A549 (cell line): ENCODE measurements at regions not wholly inside any gene's neighbourhood (a gene's known extent, or its start where the extent isn't known, plus 50 kb on each side); places are given as distances from the start of the nearest gene placed in this dataset.

Experiments used
- ATAC-seq, 2 experiments: fragments of 200-7000 bp in 1 of 2; fragments of >200 bp in 1 of 2; cut with Nextera tagmentation in 1 of 2; cut with Tn5 transposase in 1 of 2; 3 replicates each; pipeline versions ENCODE4 v1.8.0 to v1.9.1; 2018 to 2020; ENCODE audit warnings: mild to moderate bottlenecking in 1 of 2, moderate library complexity in 1 of 2
- CTCF ChIA-PET: fragments of 300-600 bp; sonication (Branson Sonifier 250); formaldehyde crosslinking; extraction: SDS; loops from one replicate; lab custom pipeline; 2021; ENCODE audit warnings: antibody characterized with exemption, inconsistent platforms; lab: Yijun Ruan, JAX
- POLR2A ChIA-PET: fragments of 350-600 bp; formaldehyde crosslinking; extraction: SDS; loops from one replicate; lab custom pipeline; 2021; ENCODE audit warnings: antibody characterized with exemption, inconsistent platforms; lab: Yijun Ruan, JAX
- DNase-seq, 2 experiments: peaks; one replicate each; pipeline versions ENCODE4 v3.0.0 to v3.0.0-alpha.2; 2011 to 2016; ENCODE audit warnings: low read depth in 1 of 2, low spot score in 1 of 2
- FAIRE-seq: peaks from 2 replicates; lab custom pipeline; 2011; peaks lifted over from hg19 to GRCh38; lab: Jason Lieb, UNC
- H3K27ac ChIP-seq, 2 experiments: fragments of >200 bp; sonication (Bioruptor Twin); formaldehyde crosslinking; 3 replicates each; pipeline ENCODE4 v1.5.1; 2016 to 2017
- H3K4me1 ChIP-seq: fragments of >200 bp; sonication (Bioruptor Twin); formaldehyde crosslinking; 3 replicates; pipeline ENCODE4 v1.6.1; 2016
- H3K4me2 ChIP-seq: fragments of >200 bp; sonication (Bioruptor Twin); formaldehyde crosslinking; 3 replicates; pipeline ENCODE4 v1.6.1; 2016
- H3K4me3 ChIP-seq: fragments of >200 bp; sonication (Bioruptor Twin); formaldehyde crosslinking; 3 replicates; pipeline ENCODE4 v1.5.1; 2016
- H3K9me3 ChIP-seq: fragments of >200 bp; sonication (Bioruptor Twin); formaldehyde crosslinking; 3 replicates; pipeline ENCODE4 v1.6.1; 2016
- CBX2 ChIP-seq: fragments of 200-600 bp; sonication (generic); IDR thresholded peaks from 2 replicates; pipeline ENCODE4 v1.6.1; 2016; ENCODE audit warnings: low read depth, mild to moderate bottlenecking, borderline replicate concordance
- CBX8 ChIP-seq: fragments of 200-600 bp; sonication (generic); IDR thresholded peaks from 2 replicates; pipeline ENCODE4 v1.6.1; 2016
- ESRRA ChIP-seq: fragments of 150-350 bp; IDR thresholded peaks from 2 replicates; pipeline ENCODE4 v1.6.1; 2014; ENCODE audit warnings: mild to moderate bottlenecking, low read length, borderline replicate concordance
- FOSB ChIP-seq: fragments of 250-450 bp; sonication (Bioruptor Pico); IDR thresholded peaks from 2 replicates; pipeline ENCODE4 v1.5.0; 2020; ENCODE audit warnings: mild to moderate bottlenecking, moderate library complexity
- FOSL2 ChIP-seq, 2 experiments: fragments of 450-650 bp in 1 of 2; fragments of >200 bp in 1 of 2; sonication (Bioruptor Twin) in 1 of 2; formaldehyde crosslinking; IDR thresholded peaks; 2 replicates each; pipeline versions ENCODE4 v1.5.0 to v1.6.1; 2016 to 2020; ENCODE audit warnings: mild to moderate bottlenecking in 1 of 2, moderate library complexity in 1 of 2
- HOXB5 ChIP-seq: fragments of 250-450 bp; sonication (Bioruptor Pico); IDR thresholded peaks from 2 replicates; pipeline ENCODE4 v1.5.0; 2020; ENCODE audit warnings: mild to moderate bottlenecking, moderate library complexity
- MAZ ChIP-seq: fragments of 150-350 bp; IDR thresholded peaks from 2 replicates; pipeline ENCODE4 v1.6.1; 2014; ENCODE audit warnings: antibody characterized with exemption, low read depth, low read length, borderline replicate concordance
- MYC ChIP-seq: IDR thresholded peaks from 2 replicates; pipeline ENCODE4 v1.6.1; 2012; ENCODE audit warnings: mild to moderate bottlenecking, inconsistent platforms, low read length, improper control_type of control experiment, borderline replicate concordance
- NR3C1 ChIP-seq: fragments of >200 bp; sonication (Bioruptor Twin); formaldehyde crosslinking; IDR thresholded peaks from 3 replicates; pipeline ENCODE4 v1.6.1; 2017
- PHF8 ChIP-seq: fragments of 200-600 bp; sonication (generic); IDR thresholded peaks from 2 replicates; pipeline ENCODE4 v1.6.1; 2016; ENCODE audit warnings: low read depth, mild to moderate bottlenecking, antibody characterized with exemption, moderate library complexity, borderline replicate concordance
- RFX5 ChIP-seq: fragments of 450-650 bp; IDR thresholded peaks from 2 replicates; pipeline ENCODE4 v1.7.1; 2014; ENCODE audit warnings: antibody characterized with exemption, mild to moderate bottlenecking, moderate library complexity
- RNF2 ChIP-seq: fragments of 200-600 bp; sonication (generic); IDR thresholded peaks from 2 replicates; pipeline ENCODE4 v1.6.1; 2016; ENCODE audit warnings: low read depth, mild to moderate bottlenecking, antibody characterized with exemption, moderate library complexity, borderline replicate concordance
- SMC3 ChIP-seq: fragments of >200 bp; sonication (Bioruptor Twin); formaldehyde crosslinking; IDR thresholded peaks from 3 replicates; pipeline ENCODE4 v1.6.1; 2018; ENCODE audit warnings: inconsistent platforms
- SREBF2 ChIP-seq: fragments of 450-650 bp; IDR thresholded peaks from 2 replicates; pipeline ENCODE4 v1.6.1; 2014; ENCODE audit warnings: mild to moderate bottlenecking, moderate library complexity
- TFCP2L1 ChIP-seq: fragments of 250-450 bp; sonication (Bioruptor Pico); IDR thresholded peaks from 2 replicates; pipeline ENCODE4 v1.5.0; 2021; ENCODE audit warnings: mild to moderate bottlenecking
- WGBS: methylation state at CpG from one replicate; pipeline ENCODE4 v1.1.6; 2017; ENCODE audit errors: missing lambda C conversion rate; 5-methylcytosine and 5-hydroxymethylcytosine counted together
- TF ChIP-seq, protein P1 (sequence below): fragments of 250-450 bp; sonication (Bioruptor Pico); IDR thresholded peaks from 2 replicates; pipeline ENCODE4 v1.5.0; 2020; ENCODE audit warnings: low read depth, mild to moderate bottlenecking, moderate library complexity
- TF ChIP-seq, protein P2 (sequence below): IDR thresholded peaks from 2 replicates; pipeline ENCODE4 v1.6.1; 2012
- TF ChIP-seq, protein P3 (sequence below): fragments of 200-600 bp; sonication (generic); IDR thresholded peaks from 2 replicates; pipeline ENCODE4 v1.6.1; 2016; ENCODE audit warnings: antibody characterized with exemption, mild to moderate bottlenecking, moderate library complexity
- TF ChIP-seq, protein P4 (sequence below): fragments of 450-650 bp; IDR thresholded peaks from 2 replicates; pipeline ENCODE4 v1.6.1; 2014; ENCODE audit warnings: antibody characterized with exemption

DNA sequence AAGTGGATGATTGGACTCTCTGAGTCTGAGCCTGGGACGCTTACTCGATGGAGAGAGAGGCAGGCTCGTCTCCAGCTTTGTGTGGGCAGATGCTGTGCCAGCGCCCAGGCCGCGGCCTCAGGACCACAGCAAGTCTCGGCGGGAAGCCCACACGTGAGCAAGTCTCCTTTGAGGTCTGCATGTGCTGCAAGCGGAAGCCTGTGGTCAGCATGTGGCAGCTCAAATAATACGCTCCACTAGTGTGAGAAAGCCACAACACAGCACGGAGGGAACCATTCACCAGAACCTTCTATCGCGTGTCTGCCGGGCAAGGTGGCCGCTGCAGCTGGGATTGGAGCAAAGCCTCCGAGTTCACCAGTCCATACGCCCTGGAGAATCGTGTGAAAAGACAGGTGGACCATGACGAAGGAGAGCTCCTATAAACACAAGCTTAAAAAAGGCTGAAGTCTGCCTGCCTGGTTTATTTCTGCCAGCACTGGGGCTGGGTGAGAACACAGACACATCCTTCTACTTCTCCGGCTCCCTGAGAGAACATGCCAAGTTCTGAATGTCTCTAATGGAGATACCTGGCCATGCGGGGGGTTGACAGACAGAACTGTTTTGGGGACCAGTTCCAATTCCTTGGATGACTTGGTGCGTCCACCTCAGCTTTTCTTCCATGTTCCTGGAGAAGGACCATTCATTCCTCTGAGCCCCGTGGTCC is 82.0 kb upstream of the LRIG1 start:
- Histone ChIP-seq H3K9me3 (no peaks in the 10 kb centered on the region), H3K4me1 (no peaks in the 10 kb centered on the region), H3K4me2 (no peak overlapping the region), H3K27ac (no peak overlapping the region), H3K4me3 (no peak overlapping the region)
- no peak for ATAC-seq
- no peak for DNase-seq
- WGBS: 80% methylated on average over 16 of the region's 24 CpGs
- ChIA-PET CTCF (interaction anchor here (0.6 to 1.4 kb wide), 2 partner anchors 165 to 1421 kb away, joined by 3 to 4 read pairs; no protein-coding TSS in a partner anchor), POLR2A (no interaction called here)
- FAIRE-seq: no peak
- TF ChIP-seq RFX5: no peak
- TF ChIP-seq, protein P1, sequence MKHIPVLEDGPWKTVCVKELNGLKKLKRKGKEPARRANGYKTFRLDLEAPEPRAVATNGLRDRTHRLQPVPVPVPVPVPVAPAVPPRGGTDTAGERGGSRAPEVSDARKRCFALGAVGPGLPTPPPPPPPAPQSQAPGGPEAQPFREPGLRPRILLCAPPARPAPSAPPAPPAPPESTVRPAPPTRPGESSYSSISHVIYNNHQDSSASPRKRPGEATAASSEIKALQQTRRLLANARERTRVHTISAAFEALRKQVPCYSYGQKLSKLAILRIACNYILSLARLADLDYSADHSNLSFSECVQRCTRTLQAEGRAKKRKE: no peak
- TF ChIP-seq HOXB5 (CRISPR knock-in tag): no peak
- no peak for TF ChIP-seq NR3C1
- no peak for TF ChIP-seq RNF2

DNA sequence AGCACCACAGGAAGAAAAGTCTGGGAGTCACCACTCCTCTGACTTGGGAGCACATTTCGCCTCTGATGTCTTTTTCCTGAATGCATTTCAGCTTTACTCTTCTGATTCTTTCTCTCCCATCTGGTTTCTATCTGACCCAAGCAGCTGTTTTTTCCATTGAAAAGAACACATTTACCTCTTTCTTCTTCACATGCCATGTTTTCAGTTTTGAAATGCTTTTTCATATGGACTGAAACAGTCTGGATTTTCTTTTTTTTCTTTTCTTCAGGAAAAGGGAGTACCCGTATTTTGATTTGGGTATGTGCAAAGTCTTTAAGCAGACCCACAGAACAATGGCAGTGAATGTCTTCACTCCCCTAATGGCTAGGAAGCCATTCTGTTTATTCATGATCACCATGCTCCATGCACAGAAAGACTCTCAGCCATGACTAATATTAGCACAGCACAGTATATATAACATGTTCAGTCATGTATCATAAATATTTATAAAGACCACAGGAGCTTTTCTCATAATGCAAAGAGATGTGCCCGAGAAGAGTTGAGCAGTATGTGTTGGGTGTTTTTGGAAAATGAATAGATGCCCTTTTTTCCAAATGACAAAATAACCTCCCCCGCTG is 82.7 kb upstream of the LRIG1 start:
- WGBS: 69% methylated on average over 4 of the region's 4 CpGs
- FAIRE-seq: no peak
- Histone ChIP-seq H3K4me3 (no peak overlapping the region), H3K27ac (no peak overlapping the region), H3K4me1 (no peaks in the 10 kb centered on the region), H3K9me3 (no peaks in the 10 kb centered on the region)
- ATAC-seq: no peak
- CTCF ChIA-PET: no interaction called here
- POLR2A ChIA-PET: no interaction called here
- TF ChIP-seq FOSB (no peak), CBX8 (no peak), CBX2 (no peak), FOSL2 (IDR thresholded peaks at IDR 0.05) (no peak), FOSL2 (CRISPR knock-in tag; IDR thresholded peaks at IDR 0.05) (no peak), ESRRA (no peak), PHF8 (no peak)
- TF ChIP-seq, protein P2, sequence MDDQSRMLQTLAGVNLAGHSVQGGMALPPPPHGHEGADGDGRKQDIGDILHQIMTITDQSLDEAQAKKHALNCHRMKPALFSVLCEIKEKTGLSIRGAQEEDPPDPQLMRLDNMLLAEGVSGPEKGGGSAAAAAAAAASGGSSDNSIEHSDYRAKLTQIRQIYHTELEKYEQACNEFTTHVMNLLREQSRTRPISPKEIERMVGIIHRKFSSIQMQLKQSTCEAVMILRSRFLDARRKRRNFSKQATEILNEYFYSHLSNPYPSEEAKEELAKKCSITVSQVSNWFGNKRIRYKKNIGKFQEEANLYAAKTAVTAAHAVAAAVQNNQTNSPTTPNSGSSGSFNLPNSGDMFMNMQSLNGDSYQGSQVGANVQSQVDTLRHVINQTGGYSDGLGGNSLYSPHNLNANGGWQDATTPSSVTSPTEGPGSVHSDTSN: no peak
- TF ChIP-seq, all 56 proteins: peak for 0
- no peak for DNase-seq
- H3K4me2 ChIP-seq: no peak overlapping the region

DNA sequence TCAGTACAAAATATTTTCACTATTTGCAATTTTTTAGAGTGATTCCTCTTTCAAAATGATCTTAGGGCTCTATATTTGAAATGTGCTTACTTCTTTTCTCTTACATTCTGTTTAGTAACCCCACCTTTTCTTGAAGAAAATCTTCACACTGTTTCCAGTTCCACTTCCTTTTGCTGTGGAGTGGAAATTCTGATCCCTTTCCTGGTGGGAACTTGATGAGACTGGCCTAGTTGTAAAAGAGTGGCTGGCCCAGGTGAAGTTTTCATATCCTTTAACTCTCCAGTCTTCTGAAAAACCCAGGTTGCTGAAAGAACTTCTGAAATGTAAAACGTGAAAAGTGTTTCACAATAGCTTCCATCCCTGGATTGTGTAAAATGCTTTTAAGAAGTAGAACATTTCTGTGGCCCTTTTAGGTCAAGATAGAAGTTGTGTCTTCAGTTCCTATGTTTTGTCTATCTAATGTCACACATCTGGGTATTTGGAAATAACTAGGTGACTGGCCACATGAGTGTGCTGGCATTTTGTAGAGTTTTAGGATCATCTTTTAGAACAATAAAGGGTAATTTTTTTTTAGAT is 84.8 kb upstream of the LRIG1 start:
- ChIA-PET CTCF (interaction anchor here (1.0 kb wide), 1 partner anchor 9 kb away, joined by 3 read pairs; no protein-coding TSS in a partner anchor), POLR2A (no interaction called here)
- H3K4me2 ChIP-seq: no peak overlapping the region
- TF ChIP-seq SMC3 (no peak), TFCP2L1 (CRISPR knock-in tag) (no peak)
- TF ChIP-seq, all 56 proteins: peak for 0
- no peak overlapping the region for H3K4me3 ChIP-seq
- 55% methylated on average over 1 of the region's 1 CpG for WGBS
- no peak for ATAC-seq
- FAIRE-seq: no peak
- no peak for DNase-seq
- H3K9me3 ChIP-seq: no peaks in the 10 kb centered on the region
- H3K27ac ChIP-seq: no peak overlapping the region
- no peaks in the 10 kb centered on the region for H3K4me1 ChIP-seq

DNA sequence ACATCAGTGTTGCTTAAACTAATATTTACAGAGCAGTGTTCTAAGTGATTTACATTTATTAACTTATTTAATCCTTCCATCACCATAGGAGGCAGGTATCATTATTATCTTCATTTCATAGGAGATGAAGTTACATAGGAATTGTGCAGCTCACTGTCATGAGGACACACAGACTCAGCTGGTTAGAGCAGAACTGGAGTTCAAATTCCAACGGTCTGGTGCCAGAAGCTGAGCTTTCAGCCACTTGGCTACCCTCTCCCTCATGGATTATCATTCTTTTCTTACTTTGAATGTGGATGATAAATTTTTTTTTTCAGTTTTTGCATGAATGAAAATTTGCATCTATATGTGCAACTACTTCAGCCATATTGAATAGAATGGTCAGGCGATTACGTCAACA is 86.0 kb upstream of the LRIG1 start:
- TF ChIP-seq, protein P3, sequence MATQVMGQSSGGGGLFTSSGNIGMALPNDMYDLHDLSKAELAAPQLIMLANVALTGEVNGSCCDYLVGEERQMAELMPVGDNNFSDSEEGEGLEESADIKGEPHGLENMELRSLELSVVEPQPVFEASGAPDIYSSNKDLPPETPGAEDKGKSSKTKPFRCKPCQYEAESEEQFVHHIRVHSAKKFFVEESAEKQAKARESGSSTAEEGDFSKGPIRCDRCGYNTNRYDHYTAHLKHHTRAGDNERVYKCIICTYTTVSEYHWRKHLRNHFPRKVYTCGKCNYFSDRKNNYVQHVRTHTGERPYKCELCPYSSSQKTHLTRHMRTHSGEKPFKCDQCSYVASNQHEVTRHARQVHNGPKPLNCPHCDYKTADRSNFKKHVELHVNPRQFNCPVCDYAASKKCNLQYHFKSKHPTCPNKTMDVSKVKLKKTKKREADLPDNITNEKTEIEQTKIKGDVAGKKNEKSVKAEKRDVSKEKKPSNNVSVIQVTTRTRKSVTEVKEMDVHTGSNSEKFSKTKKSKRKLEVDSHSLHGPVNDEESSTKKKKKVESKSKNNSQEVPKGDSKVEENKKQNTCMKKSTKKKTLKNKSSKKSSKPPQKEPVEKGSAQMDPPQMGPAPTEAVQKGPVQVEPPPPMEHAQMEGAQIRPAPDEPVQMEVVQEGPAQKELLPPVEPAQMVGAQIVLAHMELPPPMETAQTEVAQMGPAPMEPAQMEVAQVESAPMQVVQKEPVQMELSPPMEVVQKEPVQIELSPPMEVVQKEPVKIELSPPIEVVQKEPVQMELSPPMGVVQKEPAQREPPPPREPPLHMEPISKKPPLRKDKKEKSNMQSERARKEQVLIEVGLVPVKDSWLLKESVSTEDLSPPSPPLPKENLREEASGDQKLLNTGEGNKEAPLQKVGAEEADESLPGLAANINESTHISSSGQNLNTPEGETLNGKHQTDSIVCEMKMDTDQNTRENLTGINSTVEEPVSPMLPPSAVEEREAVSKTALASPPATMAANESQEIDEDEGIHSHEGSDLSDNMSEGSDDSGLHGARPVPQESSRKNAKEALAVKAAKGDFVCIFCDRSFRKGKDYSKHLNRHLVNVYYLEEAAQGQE: no peak
- TF ChIP-seq MYC (no peak), MAZ (no peak), RFX5 (no peak), TFCP2L1 (CRISPR knock-in tag) (no peak), SREBF2 (no peak)
- TF ChIP-seq, protein P2: no peak
- TF ChIP-seq, protein P4, sequence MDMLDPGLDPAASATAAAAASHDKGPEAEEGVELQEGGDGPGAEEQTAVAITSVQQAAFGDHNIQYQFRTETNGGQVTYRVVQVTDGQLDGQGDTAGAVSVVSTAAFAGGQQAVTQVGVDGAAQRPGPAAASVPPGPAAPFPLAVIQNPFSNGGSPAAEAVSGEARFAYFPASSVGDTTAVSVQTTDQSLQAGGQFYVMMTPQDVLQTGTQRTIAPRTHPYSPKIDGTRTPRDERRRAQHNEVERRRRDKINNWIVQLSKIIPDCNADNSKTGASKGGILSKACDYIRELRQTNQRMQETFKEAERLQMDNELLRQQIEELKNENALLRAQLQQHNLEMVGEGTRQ: no peak
- Histone ChIP-seq H3K27ac (no peak overlapping the region), H3K4me2 (no peak overlapping the region), H3K4me1 (no peaks in the 10 kb centered on the region), H3K4me3 (no peak overlapping the region), H3K9me3 (no peaks in the 10 kb centered on the region)
- no peak for FAIRE-seq
- DNase-seq: no peak
- 84% methylated on average over 3 of the region's 3 CpGs for WGBS
- CTCF ChIA-PET: no interaction called here
- no peak for ATAC-seq
- POLR2A ChIA-PET: no interaction called here
